OCI-LY1 (cell line): ENCODE measurements at regions not wholly inside any gene's neighbourhood (a gene's known extent, or its start where the extent isn't known, plus 50 kb on each side); places are given as distances from the start of the nearest gene placed in this dataset.

Source experiments
- CTCF ChIP-seq: fragments of 200-600 bp; sonication (generic), shearing (Covaris generic); IDR thresholded peaks from 2 replicates; pipeline ENCODE4 v1.5.1; 2017; ENCODE audit warnings: mild to moderate bottlenecking, antibody characterized with exemption, low read length, moderate library complexity, mixed read lengths
- EZH2 ChIP-seq: fragments of 200-600 bp; sonication (generic), shearing (Covaris generic); IDR thresholded peaks from 2 replicates; pipeline ENCODE4 v1.8.0; 2017; ENCODE audit warnings: borderline replicate concordance, mixed run types, mild to moderate bottlenecking, antibody characterized with exemption, low read length, moderate library complexity, mixed read lengths

DNA sequence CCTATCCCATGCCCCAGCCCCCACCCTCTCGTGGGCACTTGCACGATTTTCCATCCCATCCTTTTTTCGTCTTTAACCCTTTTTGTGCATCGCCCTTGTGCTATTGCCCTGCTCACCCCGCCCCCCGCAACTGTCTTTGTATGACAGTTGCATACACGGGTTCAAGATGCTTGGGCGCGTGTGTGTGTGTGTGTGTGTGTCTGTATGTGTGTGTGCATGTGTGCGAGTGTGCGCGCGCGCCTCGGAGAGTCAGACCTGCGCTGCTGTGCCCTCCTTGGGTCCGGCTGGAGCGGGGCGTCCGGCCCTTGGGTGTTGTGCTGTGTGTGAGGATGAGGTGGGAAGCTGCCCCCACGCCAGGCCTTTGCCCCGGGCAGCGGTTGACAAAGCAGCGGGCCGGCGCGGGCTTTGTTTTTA, 230.7 kb downstream of the HAUS1 start:
- TF ChIP-seq EZH2 (no peak), CTCF (no peak)
